AG04449 (cell line): ENCODE measurements at regions not wholly inside any gene's neighbourhood (a gene's known extent, or its start where the extent isn't known, plus 50 kb on each side); places are given as distances from the start of the nearest gene placed in this dataset.

ENCODE experiments used
- CTCF ChIA-PET: fragments of 350-600 bp; formaldehyde crosslinking; extraction: SDS; loops from one replicate; lab custom pipeline; 2021; ENCODE audit warnings: antibody characterized with exemption; lab: Yijun Ruan, JAX
- POLR2A ChIA-PET: fragments of 400-600, 350-600 bp; formaldehyde crosslinking; extraction: SDS; loops from one replicate; lab custom pipeline; 2020; ENCODE audit warnings: antibody characterized with exemption, inconsistent platforms; lab: Yijun Ruan, JAX
- DNase-seq: peaks from one replicate; pipeline ENCODE4 v3.0.0-alpha.2; 2010; ENCODE audit warnings: low read depth, low spot score
- H3K4me3 ChIP-seq: 2 replicates; pipeline ENCODE4 v1.5.1; 2011; ENCODE audit warnings: low read depth, mild to moderate bottlenecking, control low read depth, low read length
- CTCF ChIP-seq: IDR thresholded peaks from one replicate; pipeline ENCODE4 v1.5.1; 2011; ENCODE audit warnings: mild to moderate bottlenecking, moderate library complexity, low read length, control low read depth, inconsistent platforms; ENCODE audit not compliant: insufficient read depth; ENCODE audit errors: missing control alignments

GRCh38 chr3:59339818-59340217 is 290.0 kb upstream of the CFAP20DC start:
- DNase-seq: no peak
- H3K4me3 ChIP-seq: no peak overlapping the region
- POLR2A ChIA-PET: no interaction called here
- CTCF ChIA-PET: no interaction called here
- TF ChIP-seq CTCF: no peak

- no peak overlapping the region for H3K4me3 ChIP-seq
- POLR2A ChIA-PET: no interaction called here
- CTCF ChIA-PET: interaction anchor here (0.8 kb wide), 1 partner anchor 615 kb away, joined by 3 read pairs; no protein-coding TSS in a partner anchor
- DNase-seq: no peak
- no peak for TF ChIP-seq CTCF
These were observed 289.1 kb upstream of the CFAP20DC start for GRCh38 chr3:59338934-59339333.

GRCh38 chr3:59335338-59335737 is 285.5 kb upstream of the CFAP20DC start:
- DNase-seq: no peak
- no peak overlapping the region for H3K4me3 ChIP-seq
- ChIA-PET CTCF (no interaction called here), POLR2A (no interaction called here)
- TF ChIP-seq CTCF: no peak

GRCh38 chr3:59334585-59334984 is 284.8 kb upstream of the CFAP20DC start:
- TF ChIP-seq CTCF: no peak
- no peak for DNase-seq
- ChIA-PET CTCF (interaction anchor here (1.1 to 1.3 kb wide), 2 partner anchors 64 to 338 kb away, joined by 3 read pairs; no protein-coding TSS in a partner anchor), POLR2A (no interaction called here)
- H3K4me3 ChIP-seq: no peak overlapping the region

- peak; percentile 77 for DNase-seq
- TF ChIP-seq CTCF: no peak
- CTCF ChIA-PET: interaction anchor here (0.7 to 1.3 kb wide), 4 partner anchors 10 to 503 kb away, joined by 3 to 4 read pairs (median 3); no protein-coding TSS in a partner anchor
- no peak overlapping the region for H3K4me3 ChIP-seq
- POLR2A ChIA-PET: interaction anchor here (0.6 to 1.0 kb wide), 4 partner anchors 100 to 943 kb away, joined by 3 read pairs; no protein-coding TSS in a partner anchor
These were observed 277.6 kb upstream of the CFAP20DC start for GRCh38 chr3:59327376-59327808.

GRCh38 chr3:59326246-59327024 is 276.6 kb upstream of the CFAP20DC start:
- no peak for DNase-seq
- ChIA-PET POLR2A (no interaction called here), CTCF (interaction anchor here (0.7 kb wide), 2 partner anchors 9 to 97 kb away, joined by 3 read pairs; no protein-coding TSS in a partner anchor)
- no peak overlapping the region for H3K4me3 ChIP-seq
- TF ChIP-seq CTCF: no peak
